Left kidney (tissue), 1 donor: ENCODE measurements at regions not wholly inside any gene's neighbourhood (a gene's known extent, or its start where the extent isn't known, plus 50 kb on each side); places are given as distances from the start of the nearest gene placed in this dataset.

ENCODE experiments used
- DNase-seq: peaks from one replicate; pipeline ENCODE4 v3.0.0-alpha.2; 2013

DNA sequence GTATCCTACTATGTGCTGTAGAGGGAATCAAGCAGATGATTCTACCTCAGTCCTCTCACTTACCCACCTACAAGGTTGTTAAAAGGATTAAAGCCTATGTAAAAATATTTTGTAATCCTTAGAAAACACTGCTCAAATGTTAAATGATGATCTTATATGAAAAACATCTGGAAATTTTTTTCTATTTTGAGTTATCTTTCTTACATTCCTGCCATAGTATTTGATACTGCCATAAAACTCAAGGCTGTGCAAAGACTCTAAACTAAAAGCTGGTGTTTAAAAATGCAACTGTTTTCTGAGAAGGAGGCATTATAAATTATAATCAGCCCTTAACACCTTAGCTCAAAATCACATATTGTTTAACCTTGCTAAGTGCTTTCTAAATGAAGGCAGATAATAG is 474.2 kb downstream of the PRELID2 start:
- no peak for DNase-seq

DNA sequence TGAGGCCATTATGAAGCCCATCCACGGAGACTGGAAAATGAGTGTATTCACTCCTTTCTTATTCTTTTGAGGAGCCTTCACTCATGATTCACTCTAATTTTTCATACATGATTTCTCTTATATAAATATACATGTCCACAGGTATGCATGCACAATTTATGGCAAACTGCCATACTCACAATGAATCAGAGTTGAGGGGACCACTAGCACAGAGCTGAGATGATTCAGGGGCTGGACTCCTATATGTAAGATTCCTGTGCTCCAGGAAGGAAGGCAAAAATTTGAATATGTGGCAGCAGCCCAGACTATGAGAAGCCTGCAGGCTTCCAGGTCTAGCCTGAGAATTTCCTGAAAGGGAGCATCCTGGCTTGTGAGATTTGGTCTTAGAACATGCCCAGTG is 484.6 kb downstream of the PRELID2 start:
- DNase-seq: no peak

DNA sequence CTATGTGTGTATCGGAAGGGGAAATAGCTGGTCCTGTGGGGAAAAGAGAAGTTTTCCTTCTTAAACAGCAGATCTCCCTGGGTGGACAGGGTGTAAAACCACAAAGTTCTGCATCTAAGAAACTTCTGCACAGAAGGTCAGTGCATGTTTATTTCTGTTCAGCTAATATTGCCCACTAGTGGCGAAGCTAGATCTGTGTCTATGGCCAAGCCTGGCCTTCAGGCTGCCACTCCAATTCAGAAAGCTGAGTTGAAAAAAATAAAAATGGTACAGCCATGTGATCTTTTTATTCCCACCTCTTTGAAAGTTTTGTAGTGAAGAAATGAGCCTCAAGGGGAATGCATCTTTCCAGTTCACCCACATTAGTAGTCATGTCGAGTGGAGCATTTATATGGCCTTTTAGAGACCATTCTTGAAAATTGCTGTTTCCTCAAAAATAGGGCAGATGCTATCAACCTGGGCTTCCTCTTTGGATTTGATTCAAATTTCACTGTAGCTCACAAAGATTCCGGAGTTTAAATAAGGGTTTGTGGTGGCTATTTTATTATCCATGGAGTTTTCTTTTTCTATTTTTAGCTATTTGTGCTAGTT is 488.0 kb downstream of the PRELID2 start:
- peak; percentile 35 for DNase-seq

DNA sequence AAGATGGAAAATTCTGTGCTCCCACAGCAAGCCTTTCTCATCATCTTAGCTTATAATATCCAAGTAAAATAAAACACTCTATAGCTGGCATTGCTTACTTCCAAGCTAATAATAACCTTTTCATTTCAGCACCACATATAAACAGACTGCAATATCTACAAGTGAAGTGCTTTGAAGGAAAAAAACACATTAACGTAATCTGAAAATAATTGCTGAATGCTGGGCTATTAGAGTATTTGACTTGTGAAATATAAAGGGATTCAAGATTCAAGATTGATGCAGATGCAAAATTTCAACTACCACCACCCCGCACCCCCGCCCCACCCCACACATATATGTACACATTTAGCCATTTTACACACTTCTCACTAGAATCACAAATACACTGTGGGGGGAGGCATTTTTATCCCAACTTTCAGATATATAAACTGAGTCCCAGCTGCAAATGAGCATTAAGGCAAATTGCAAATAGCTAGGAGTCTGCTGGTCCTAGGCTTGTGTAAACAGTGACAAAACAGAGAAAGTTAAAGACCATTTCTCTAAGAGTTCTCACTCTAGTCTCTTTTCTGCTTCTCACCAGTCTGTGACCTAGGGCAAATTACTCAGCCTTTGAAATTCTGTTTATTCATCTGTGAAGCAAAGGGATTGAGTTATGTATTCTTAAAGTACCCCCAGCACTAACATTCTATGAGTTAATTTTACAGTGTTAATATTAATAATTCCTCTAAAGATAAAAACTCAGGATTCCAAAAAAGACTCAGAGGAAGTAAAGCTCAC is 489.4 kb downstream of the PRELID2 start:
- no peak for DNase-seq

DNA sequence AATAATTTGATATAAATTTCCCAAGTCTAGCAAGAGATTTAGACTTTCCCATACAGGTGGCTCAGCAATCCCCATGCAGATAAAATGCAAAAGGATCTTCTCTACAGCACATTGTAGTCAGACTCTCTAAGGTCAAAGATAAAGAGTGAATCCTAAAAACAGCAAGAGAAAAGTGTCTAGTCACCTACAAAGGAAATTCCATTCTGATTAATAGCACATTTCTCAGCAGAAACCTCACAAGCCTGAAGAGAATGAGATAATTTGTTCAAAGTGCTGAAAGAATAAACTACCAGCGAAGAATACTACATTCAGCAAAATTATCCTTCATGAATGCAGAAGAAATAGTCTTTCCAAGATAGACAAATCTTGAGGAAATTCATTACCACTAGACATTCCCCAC is 493.3 kb downstream of the PRELID2 start:
- no peak for DNase-seq

DNA sequence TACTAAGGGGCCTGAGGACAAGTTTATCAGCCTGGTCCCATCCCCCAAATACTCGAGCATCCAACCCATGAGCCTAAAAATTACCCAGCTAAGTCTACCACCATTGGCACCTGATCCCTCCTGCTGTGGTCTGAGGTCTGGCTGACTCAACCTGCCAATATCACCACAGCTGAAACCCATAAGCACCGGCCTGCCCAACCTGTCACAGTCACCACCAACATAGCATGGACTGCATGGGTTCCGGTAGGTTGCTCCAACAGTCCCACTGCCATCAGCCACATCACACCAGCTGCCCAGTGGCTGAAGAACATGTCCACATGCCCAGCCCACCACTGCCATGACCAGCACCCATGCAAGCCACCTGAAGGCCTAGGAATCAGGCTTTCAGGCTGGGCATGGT is 495.0 kb downstream of the PRELID2 start:
- DNase-seq: no peak

DNA sequence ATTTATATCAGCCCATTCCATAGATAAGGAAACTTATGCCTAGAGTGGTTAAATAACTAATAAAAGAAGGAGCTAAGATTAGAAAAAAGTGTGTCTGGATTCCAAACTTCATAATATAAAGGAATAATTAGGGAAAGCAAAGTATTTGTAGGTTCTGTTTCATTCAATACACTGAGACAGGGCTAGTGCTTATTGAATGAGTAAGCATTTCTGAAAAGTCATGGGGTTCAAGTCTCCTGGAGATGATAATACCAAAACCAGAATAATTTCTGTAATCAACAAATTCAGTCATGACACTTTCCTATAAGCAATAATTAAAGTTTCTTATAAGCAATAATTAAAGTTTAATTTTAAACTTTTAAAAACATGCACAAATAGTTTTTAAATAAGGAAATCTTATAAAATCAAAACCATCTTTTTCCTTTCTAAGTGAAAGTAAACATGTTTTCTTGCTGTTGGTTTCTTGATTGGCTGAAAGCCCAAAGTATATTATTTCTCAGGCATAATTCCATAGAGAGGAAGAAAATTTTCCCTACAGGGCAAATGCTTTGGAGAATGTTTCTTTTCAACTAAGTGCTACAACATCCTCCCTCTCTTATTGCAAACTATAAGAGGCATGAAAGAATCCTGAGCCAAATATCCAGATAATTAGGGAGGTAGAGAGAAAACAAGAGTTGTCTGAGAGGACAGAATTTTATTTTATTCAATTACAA is 510.2 kb downstream of the PRELID2 start:
- no peak for DNase-seq

DNA sequence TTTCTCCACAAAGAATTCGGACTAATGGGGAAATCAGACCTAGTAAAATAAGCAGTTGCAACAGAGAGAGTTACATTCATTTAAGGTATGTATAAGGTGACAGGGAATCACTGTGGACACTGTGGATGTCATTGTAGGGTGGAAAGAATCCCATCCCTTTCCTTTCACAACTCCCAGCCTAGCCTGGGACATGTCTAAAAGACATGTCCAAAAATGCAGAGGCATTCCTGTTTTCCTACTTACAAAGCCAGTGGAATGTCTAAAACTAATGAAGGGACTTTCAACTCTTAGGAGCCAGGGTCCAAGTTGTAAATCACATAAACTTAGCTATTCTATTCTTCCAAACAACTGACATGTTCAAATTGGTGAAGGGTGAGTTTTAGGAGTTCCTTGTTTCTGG is 511.0 kb downstream of the PRELID2 start:
- no peak for DNase-seq

DNA sequence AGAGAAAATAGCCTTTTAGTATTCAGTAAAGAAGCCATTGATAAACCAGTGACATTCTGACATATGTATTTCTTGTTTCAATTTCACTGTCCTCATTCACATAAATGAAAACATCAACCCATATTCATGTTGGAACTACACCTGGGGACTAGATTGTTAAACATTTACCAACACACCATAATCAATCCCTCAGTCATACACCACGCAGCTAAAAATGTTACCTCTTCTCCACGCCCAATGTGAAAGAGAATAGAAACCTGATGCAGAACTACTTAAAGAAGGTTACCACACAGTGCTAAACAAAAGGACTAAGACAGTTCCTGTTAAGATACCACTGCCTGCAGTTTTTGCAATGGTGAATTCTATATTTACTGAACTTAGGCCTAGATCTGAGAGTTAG is 518.9 kb downstream of the PRELID2 start:
- DNase-seq: no peak

DNA sequence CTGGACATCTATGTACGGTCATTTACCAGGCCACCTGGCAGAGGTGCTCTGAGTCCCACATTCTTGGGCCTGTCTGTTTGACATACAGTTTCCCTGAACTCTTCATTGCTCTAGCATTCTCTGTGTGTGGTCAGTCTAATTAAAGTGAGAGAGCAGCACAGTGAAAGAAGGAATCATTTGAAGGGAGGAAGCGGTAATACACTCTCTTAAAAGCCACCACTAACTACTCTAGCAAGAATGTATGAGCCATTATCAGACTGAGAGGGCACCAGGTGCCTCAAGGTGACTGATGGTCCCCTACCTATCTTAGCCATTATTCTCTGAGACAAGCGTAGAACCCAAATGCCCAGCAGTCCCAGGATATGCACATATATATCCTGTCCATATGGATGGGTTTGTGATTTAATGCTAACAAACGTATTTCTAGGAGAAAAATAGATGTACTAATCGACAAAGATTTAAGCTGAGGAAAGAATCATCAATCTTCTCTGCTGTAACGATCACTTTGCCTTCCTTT is 527.2 kb downstream of the PRELID2 start:
- no peak for DNase-seq

DNA sequence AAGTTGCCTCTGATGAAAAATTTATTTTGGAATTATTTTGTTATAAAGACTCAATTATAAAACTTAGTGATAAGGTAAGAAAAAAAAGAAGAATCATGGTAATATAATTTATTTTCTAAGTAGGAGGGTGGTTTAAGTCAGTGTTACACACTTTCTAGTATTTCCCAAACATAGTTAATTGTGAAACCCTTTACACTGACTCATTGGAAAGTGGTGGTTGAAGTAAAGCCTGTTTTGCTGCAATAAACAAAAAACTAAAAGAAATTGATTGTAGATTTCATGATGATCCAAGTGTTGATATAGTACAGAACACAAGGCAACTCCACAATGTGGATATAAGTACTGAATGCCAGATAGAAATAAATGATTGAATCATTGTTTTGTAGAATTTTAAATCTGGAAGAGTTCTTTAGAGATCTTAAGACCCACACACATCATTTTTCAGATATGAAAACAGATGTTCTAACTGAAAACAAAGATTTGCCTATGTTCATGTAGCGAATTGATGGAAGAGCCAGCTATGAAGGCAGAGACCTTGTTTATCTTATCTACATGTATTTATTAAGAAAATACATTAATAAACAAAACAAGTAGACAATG is 539.8 kb downstream of the PRELID2 start:
- no peak for DNase-seq

DNA sequence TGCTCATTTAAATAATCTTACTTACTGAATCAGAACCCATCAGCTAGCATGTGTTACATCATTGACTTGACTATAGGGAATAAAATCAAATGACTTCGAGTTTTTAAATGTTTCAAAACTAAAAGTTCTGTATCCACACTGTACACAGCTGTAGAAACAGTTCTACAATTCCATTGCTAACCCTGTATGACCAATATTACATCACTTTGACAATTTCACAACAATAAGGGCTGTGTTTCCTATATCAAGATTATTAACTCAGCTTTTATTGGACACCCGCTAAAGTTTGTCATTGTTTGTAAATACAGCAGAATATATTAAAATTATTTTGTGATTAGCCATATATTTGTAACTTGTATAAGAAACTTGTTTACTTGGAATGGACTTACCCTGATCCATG is 540.8 kb downstream of the PRELID2 start:
- DNase-seq: no peak

DNA sequence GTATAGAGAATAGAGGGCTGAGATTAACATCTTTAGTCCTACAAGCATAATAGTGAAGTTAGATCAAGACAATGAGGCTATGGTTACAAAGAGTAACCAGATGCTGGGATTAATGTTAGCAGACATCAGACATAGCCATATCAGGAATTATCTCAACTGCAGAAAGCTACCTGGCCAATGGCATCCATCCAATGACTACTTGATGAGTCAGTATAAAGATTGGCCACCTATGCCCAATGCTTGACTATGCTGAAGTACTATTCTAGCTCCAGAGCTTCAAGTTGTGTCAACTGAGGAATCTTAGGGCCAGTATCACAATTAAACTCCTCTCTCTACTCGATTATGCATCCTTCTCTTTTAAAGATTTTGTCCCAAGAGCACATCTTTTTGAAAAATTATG is 541.4 kb downstream of the PRELID2 start:
- DNase-seq: no peak

DNA sequence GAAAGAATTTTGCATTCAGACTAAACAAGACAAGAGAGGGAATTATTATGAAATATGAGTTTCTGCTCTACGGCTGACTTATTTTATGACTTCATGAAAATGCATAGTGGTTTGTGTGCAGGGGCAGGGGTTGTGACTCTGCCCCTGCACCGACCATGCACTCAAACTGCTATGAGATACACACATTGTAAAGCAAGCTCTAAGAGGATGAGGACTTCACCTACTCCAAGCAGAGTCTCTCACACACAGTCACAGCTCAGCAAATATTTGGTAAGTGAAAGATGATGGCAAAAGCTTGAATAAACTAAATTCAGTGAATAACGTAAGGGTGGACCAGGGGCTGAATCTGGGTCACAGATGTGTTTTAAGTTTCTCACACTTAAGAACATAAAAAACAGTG is 542.9 kb downstream of the PRELID2 start:
- DNase-seq: no peak

DNA sequence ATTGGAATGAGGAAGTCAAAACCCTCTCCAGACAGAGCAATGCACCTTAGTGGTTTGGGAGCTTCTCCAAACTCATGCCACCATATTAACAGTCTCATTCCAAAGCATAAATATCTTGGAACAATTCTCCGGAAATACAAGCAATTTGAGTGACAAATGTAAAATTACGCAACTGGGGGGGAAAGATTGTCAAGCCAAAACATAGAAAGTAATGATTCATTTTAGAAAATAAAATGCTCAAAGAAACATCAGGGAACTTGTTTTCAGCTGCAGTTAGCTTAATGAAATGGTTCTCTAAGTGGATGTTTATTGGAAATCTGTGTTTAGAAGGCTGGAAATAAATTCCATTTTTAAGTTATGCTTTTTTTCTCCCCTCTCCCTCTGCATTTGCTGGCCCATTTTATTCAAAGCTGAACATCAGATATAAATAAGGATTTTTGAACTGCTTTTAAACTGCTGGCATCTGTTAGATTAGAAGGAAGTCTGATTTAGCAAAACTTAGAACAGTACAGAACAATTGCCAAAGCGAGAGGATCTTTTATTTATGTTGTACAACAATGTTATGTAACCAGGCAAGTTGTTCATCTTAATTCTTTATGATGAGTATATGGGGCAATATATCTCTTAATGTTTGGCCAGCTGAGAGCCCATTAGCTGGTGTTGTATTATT is 551.9 kb downstream of the PRELID2 start:
- DNase-seq: no peak

DNA sequence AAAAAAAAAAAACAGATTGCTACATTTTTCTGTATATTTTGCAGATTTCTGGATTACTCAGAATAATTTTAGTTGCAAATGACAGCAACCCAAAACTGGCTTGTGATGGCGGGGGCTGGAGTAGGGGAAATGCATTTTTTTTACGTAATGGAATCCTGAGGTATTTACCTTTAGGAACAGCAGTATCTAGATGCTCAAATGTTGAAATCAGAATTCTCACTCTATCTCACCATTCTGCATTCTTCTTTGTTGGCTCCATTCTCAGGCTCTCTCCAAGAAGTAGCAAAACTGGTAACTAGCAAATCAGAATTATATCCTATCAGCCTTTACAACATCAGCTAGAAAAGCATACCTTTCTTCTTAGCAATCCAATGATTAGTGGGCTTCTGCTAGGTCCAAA is 554.3 kb downstream of the PRELID2 start:
- no peak for DNase-seq

DNA sequence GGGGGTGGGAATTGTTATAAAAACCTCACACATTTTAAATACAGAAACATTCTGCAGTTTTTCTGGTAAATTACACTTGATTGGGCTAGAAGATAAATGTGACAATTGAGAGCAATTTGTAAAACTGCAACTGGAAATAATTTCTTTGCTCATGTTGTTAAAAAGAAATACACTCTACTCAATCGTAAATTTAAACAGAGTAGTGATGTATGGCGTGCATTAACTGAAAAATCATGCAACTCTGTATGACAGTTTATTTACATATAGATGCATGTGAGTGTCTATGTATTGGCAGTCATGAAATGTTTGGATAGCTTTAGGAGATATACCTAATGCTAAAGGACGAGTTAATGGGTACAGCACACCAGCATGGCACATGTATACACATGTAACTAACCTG is 554.9 kb downstream of the PRELID2 start:
- no peak for DNase-seq

DNA sequence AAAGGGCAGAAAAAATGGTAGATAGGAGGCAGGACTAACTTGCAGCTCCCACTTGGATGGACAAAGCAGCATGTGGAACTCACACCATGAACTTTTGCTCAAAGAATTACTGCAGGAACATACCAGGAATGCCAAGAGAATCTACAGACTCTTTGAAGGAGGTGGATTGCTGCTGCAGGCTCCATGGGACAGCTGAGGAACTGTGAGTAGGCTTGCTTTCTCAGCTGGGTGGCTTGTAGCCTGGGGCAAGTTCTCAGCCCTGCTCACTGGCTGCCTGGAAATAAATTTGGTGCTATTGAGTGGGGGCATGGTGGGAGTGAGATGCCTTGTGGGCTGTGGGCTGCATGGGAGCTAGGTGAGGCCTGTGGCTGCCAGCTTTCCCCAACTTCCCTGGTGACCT is 574.5 kb downstream of the PRELID2 start:
- DNase-seq: no peak

DNA sequence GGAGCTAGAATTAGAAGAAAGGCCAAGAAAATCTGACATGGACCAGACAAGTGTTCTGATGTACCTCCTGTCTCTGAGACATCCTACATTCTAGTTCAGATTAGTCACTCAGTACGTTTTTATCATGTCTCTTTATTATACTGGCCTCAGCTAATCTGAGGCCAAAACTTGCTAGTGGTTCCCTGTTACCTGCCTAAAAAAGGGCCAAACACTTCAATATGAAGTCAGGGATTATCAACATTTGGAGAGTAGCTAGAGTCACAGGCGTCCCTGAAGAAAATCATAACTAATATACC is 587.4 kb downstream of the PRELID2 start:
- DNase-seq: no peak

DNA sequence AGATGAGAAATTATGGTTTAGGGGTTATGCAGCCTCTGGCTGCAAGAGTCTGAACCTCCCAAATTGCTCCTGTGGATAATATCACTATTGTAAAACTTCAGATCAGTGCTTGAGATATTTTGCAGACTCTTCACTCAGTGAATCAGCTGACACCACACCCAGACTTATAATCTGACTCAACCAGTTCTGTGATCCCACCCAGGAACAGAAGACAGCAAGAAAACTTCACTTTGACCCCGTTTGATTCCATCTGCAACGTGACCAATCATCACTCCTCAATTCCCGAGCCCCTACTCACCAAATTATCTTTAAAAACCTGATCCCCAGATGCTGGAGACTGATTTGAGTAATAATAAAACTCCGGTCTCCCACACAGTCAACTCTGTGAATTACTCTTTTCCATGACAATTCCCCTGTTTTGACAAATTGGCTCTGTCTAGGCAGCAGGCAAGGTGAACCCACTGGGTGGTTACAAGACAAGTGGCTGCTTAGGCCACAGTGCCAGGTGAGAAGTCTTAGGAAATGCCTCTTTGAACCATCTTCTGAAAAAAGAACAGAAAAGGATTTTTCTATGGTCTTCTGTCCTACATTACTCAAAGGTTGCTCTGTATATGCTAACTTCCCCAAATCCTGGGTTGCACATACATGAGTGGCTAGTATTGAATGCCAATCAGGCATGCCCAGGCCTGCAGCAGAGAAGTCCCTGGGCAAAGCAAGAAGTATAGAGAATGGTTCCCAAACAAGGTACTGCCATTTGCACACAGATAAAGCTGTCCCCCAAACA is 588.0 kb downstream of the PRELID2 start:
- DNase-seq: no peak

DNA sequence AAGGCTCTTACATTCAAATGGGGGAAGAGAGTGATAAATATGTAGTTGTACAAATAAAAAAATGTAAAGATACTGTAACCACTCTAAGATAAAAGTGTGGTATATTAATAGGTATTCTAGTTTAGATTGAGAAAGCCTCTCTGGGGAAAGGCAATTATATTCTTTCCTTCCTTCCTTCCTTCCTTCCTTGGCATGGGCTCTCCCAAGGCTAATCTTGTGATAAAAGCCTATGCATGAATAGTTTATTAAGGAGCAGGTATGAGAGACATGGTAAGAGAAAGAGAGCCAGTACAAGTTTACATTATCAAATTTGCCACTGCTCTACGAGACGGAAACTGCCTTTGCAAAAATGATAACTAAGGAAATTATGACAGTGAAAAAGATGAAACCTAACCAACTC is 588.8 kb downstream of the PRELID2 start:
- DNase-seq: no peak

DNA sequence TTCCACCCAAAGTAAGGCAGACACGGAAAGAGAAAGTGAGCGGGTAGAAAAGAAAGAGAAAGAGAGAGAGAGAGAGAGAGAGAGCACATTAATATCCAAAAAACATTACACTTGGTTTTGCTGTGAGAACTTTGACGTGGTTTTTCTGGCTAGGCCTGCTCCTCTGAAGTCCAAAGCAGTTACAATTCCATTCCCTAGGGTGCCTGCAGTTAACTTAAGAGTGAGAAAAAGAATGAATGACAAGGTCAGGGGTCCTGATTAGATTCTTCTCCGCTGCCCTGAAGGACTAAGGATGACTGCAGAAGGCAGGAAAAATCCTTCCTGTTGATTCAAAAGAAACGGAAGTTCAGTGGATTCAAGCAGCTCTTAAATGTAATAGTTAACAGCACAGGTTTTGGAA is 589.8 kb downstream of the PRELID2 start:
- no peak for DNase-seq
